Femur (tissue), 1 donor: ENCODE measurements at regions not wholly inside any gene's neighbourhood (a gene's known extent, or its start where the extent isn't known, plus 50 kb on each side); places are given as distances from the start of the nearest gene placed in this dataset.
A peak's percentile ranks its signal among the peaks of the same experiment; 100 is the strongest.

Experiments
- DNase-seq: peaks from one replicate; pipeline ENCODE4 v3.0.0-alpha.2; 2017

DNA sequence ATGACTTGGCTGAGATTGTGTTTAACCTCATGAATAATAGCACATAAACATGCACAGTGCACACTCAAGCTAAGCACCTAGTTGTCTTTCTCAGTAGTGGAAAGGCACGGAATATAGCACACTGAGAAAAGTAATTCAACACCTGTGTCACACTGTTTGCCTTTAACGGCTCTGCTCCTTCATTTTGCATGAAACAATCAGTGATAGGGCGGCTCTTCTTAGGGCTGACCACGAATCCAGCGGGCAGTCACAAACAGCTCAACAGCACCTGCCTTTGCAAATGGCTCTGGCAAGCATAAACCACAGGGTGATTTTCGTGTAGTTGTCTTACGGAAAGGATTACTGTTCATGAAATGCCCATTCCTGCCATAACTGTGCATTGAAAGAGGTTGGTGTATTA lies 954.0 kb upstream of the TENM3 start:
- no peak for DNase-seq

GRCh38 chr4:181291615-181292014 lies 951.6 kb upstream of the TENM3 start:
- no peak for DNase-seq

- no peak for DNase-seq
Observed at GRCh38 chr4:181293014-181293413, 950.2 kb upstream of the TENM3 start.

DNA sequence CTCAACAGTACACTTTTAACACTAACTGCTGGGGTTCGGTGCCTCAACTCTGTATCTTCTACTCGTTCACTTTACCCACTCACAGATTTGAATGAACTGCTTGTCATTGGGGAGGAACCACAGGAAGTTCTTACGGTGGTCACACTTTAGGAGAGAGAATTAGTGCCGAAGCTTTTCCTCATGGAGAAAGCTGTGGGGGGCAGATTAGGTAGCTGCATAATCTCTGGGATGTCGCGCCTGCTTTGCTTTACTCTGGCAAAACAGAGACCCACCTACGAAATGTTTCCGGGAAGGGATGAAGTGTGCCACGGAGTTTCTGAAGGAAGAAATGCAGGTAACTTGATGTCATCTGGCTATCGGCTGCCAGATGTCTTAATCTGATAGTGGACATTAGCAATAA lies 949.7 kb upstream of the TENM3 start:
- no peak for DNase-seq

DNA sequence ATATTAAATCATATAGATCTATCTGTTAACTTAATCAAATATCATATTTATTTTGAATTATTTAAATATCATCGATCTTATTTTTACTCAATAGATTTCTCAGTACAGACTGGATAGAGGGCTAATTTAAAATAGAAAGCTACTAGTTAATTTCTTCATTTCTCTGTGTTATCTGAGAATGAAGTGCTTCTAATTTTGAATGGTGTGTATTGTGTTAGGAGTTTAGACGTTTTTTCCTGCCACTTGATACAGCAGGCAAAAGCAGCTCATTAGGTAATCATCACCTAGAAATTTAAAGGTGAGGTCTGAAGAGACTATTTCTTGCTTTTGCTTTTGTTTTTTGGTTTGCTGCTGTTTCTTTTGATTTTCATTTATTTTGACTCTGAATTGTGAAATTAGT lies 948.8 kb upstream of the TENM3 start:
- no peak for DNase-seq

GRCh38 chr4:181301735-181302710 lies 941.2 kb upstream of the TENM3 start:
- no peak for DNase-seq

- no peak for DNase-seq
Observed at GRCh38 chr4:181307824-181308223, 935.4 kb upstream of the TENM3 start.

DNA sequence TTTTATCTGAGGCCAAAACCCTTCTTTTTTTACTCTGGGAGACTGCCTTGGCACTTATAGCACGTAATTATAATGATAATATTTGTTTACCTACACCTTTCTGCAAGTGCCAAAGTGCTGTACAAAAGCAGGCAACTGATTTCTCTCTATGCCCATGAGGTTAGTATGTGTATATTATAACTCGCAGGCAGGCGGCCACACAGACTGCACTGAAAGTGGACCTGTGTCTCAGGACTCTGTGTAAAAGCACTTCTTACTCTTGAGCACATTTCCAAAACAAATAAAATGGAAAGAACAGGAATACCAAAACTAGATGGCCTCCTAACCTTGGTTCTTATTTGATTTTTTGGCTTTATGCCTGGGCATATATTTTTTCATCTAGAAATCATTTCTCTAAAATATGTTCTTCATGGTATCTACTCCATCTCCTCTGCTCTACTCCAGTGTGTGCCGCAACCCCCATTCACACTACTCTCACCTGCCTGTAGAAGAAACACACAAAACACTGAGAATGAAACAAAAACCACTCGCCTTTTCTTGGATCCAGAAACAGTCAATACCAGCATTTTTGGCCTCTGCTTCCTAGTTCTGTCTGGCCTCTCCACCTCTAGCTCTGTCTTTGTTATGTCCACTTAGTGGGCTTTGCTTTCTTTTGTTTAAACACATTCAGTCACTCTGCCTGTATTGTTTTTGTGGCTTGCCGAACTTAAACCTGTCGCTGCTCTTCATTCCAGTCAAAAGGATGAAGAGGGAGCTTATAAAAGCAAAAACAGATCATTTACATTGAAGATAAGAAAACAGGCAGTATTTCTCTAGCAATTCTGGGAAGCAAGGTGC lies 934.5 kb upstream of the TENM3 start:
- DNase-seq, result no peak

- DNase-seq, result no peak
Observed at GRCh38 chr4:181312066-181312465, 931.1 kb upstream of the TENM3 start.

DNA sequence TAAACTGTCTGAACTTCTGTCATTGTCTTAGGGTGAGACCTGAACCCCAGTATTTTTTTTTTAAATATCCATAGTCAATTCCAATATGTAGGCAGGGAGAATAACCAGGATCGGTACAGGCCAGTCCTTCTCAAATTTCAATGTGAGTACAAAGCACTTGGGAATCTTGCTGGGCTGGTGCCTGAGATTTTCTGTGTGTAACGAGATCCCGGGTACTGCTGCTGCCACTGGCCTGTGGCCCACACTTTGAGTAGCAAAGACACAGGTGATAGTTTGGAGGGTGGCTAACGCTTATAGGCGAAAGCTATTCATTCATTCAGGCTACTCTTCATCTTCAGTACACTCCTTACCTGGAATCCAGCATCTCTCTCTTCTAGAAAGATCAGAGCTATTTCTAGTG lies 923.6 kb upstream of the TENM3 start:
- DNase-seq, result no peak

- no peak for DNase-seq
Observed at GRCh38 chr4:181323061-181323460, 920.1 kb upstream of the TENM3 start.

- DNase-seq, result no peak
Observed at GRCh38 chr4:181330654-181331201, 912.5 kb upstream of the TENM3 start.

DNA sequence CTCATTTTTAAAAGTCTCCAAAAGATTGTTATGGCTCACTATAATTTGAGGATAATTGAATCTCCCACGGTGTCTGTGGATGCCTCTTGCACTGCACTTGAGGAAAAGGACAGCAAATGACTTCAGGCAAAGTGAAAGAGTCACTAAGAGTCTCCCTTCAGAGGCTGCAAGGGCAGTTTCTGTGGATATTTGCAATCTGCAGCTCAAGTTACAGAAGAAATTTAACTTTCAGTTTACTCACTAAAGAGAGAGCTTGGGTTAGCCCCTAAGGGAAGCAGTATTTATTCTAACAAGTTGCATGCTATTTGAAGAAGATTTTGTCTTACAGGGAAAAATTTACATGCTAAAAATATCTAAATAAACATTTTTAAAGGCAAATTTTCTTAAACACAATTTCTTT lies 912.0 kb upstream of the TENM3 start:
- DNase-seq, result no peak

DNA sequence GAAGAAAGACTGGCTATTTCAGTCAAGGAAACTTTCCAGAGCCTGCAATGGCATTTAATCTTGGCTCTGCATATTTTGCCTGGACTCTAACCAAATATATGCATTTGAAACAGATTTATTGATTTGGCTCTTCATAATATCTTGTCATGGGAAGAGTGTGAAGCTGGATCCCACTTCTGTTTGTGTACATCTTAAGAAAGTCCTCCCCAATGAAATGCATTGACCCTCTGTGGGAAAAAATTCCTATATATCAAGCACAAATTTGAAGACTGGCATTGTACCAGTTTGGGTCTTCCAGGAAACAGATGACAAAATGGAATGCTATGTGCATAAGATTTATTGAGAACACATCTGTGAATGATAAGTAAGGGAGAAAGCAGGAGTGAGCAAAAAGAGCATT lies 897.3 kb upstream of the TENM3 start:
- no peak for DNase-seq

- DNase-seq, result no peak
Observed at GRCh38 chr4:181350615-181351415, 892.4 kb upstream of the TENM3 start.

- DNase-seq, result no peak
Observed at GRCh38 chr4:181364504-181364903, 878.7 kb upstream of the TENM3 start.

DNA sequence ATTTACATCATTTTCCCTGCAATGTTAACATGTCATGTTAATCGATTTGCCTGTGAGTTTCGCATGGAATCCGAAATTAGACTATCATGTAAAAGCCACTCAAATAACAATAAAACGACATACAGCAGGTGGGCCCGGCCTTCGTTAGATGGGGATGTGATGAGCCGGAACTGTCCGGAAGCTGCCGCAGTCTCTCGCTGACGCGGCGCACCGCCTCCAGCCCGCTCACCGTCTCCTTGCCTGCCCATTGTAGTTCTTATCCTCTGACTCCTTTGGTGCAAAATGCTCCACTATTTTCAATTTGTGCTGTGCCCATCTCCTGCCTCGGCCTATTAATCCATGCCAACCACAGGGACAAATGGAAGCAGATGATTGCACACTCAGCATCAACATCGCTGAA lies 877.5 kb upstream of the TENM3 start:
- no peak for DNase-seq

DNA sequence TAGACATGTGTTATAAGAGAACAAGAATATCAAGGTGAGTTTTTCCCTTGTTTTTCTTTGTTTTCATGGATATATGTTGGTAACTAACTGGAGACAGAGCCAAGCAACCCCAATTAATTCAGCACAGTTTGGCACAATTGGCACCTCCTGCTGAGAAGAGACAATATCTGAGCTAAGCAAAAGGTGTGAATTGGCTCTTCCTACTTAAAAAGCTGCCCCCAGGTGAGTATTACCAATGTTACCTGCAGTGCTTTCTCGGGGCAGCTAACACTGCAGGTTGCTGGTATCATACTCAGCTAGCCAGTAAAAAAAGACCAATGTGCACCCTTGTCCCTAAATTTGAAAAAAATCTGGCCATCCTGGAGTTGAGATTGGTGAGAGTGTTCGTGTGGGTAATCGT lies 871.2 kb upstream of the TENM3 start:
- DNase-seq, result no peak

GRCh38 chr4:181376058-181376457 lies 867.1 kb upstream of the TENM3 start:
- no peak for DNase-seq

GRCh38 chr4:181388061-181388460 lies 855.1 kb upstream of the TENM3 start:
- DNase-seq, result no peak

DNA sequence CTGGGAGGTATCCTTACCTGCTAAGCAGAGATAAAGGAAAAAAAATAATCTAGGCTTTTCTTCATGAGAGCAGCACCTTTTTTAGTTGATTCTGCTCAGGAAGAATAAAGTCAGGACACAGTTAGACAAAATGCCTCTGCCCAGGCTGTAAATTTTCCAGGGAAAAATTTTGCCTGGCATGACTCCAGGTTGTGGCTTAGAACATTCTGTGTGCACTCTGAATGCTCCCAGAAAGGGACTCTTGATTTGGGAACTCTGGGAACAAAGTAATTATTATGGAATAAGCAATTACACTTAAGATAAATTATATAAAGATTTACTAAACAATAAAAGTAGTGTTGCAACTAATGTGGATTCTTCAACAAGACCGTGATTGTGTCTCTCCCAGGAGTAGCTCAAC lies 826.2 kb upstream of the TENM3 start:
- DNase-seq, result peak; percentile 39

DNA sequence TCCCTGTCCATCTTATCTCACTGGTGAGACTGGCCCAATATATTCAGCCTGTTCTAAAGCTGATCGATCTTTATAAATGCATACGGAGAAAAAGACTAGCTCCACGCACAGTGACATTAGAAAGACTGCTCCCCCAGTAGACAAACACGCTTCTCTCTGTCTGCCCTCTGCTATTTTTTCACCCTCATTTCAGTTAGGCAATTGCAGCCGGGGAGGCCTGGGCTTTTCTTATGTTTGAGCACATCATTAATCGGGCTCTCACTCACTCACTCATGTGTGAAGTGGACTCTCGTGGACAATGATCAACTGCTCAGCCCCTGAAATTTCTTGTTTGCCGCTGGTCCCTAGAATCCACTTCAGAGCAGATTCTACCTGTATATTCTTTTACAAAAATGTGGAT lies 824.7 kb upstream of the TENM3 start:
- no peak for DNase-seq

DNA sequence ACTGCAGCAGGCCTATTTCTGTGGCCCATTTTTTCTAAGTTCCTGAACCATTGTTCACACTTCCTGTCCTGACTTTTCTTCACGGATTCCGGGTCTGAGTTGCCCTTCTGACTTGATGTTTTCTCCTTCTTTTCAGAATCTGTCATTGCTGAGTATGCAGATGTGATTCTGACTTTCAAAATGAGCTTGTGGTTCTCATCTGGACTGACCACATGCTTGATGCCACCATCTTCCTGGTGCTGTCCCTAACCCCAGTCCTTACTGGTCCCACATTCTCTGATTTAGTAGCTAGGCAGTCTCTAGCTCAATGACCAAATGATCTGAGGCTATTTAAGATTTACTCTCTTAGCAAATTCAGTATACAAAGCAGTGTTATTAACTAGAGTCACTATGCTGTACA lies 822.3 kb upstream of the TENM3 start:
- no peak for DNase-seq
